AG09309 (cell line): ENCODE measurements at regions not wholly inside any gene's neighbourhood (a gene's known extent, or its start where the extent isn't known, plus 50 kb on each side); places are given as distances from the start of the nearest gene placed in this dataset.

Source experiments
- DNase-seq: peaks from one replicate; pipeline ENCODE4 v3.0.0-alpha.2; 2010; ENCODE audit warnings: low read depth
- H3K4me3 ChIP-seq: 2 replicates; pipeline ENCODE4 v1.5.1; 2011; ENCODE audit warnings: mild to moderate bottlenecking, low read depth, low read length, moderate library complexity; ENCODE audit not compliant: control insufficient read depth
- TF ChIP-seq, protein P1 (sequence below): IDR thresholded peaks from 2 replicates; pipeline ENCODE4 v1.5.1; 2011; ENCODE audit warnings: mild to moderate bottlenecking, low read depth, low read length, inconsistent platforms; ENCODE audit not compliant: insufficient read depth, control insufficient read depth; ENCODE audit errors: missing control alignments

DNA sequence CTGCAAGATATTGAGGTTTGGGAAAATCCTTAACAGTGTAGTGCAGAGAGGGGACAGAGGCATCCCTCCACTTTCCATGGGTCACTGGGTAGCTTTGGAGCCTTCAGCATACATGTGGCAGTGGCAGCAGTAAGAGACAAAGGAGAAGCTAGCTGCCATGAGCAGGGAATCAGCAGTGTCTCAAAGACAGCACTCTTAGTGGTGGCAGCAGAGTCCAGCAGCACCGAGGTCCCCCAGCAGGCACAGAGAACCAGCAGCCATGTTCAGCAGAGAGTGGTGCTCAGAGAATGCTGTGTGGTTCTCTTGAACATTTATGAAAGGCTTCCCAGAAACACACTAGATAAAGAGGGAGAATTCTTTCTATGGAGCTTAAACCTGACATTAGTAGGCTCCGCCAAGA is 308.5 kb downstream of the CENPC start:
- H3K4me3 ChIP-seq = no peak overlapping the region
- TF ChIP-seq, protein P1, sequence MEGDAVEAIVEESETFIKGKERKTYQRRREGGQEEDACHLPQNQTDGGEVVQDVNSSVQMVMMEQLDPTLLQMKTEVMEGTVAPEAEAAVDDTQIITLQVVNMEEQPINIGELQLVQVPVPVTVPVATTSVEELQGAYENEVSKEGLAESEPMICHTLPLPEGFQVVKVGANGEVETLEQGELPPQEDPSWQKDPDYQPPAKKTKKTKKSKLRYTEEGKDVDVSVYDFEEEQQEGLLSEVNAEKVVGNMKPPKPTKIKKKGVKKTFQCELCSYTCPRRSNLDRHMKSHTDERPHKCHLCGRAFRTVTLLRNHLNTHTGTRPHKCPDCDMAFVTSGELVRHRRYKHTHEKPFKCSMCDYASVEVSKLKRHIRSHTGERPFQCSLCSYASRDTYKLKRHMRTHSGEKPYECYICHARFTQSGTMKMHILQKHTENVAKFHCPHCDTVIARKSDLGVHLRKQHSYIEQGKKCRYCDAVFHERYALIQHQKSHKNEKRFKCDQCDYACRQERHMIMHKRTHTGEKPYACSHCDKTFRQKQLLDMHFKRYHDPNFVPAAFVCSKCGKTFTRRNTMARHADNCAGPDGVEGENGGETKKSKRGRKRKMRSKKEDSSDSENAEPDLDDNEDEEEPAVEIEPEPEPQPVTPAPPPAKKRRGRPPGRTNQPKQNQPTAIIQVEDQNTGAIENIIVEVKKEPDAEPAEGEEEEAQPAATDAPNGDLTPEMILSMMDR = no peak
- DNase-seq = no peak

DNA sequence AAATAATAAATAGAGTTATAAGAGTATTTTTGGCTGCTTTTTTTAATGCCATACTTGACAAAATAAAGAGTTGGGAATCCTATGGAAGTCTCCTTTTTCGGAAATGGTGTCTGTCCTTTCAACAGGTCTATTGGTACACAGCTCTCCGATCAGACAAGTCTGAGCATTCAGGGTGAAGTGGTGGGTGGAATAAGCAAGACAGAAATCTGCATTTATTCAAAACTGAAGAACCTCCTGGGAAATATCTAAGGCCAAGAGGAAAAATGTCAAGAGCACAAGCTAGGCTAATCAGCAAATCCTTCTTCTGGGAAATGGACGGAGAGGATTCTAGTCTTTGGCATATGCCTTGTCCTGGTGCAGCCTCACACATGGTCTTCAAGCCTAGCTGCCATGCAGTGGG is 309.0 kb downstream of the CENPC start:
- TF ChIP-seq, protein P1 = no peak
- no peak overlapping the region for H3K4me3 ChIP-seq
- no peak for DNase-seq

DNA sequence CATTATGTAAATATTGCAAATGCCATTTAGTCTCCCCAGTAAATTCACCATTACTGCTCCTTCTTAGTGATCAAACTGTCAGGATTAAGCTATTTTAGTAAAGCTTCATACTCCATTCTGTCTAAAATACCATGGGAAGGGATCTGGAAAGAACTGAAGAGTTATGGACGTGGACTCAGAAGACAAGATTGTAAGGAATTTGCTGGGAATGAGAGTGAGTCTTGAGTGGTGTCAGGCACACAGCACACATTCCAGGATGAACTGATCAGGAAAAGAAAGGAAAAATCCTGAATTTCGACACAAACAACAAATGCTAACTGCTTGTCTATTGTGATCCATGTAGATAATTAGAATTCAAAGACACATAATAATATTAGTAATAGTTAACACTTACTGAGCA is 311.0 kb downstream of the CENPC start:
- TF ChIP-seq, protein P1 = no peak
- no peak overlapping the region for H3K4me3 ChIP-seq
- DNase-seq = no peak

DNA sequence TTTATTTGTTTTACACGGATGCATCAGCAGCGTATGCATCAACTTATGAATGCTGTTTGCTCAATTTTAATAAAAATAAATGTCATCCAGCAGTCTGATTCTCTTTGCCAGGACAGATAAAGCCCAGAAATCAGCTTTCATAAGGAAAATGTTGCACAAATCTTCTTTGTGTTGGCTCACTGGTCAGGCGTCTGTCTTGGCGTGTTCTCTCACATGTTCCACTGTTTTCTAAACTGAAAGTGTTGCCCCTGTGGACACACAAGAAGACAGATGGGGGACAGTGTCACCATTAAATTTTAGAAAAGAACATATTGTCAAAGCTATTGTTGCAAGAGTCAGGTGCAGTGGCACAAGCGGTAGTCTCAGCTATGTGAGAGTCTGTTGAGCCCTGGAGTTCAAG is 316.2 kb downstream of the CENPC start:
- no peak overlapping the region for H3K4me3 ChIP-seq
- DNase-seq = no peak
- TF ChIP-seq, protein P1 = no peak

DNA sequence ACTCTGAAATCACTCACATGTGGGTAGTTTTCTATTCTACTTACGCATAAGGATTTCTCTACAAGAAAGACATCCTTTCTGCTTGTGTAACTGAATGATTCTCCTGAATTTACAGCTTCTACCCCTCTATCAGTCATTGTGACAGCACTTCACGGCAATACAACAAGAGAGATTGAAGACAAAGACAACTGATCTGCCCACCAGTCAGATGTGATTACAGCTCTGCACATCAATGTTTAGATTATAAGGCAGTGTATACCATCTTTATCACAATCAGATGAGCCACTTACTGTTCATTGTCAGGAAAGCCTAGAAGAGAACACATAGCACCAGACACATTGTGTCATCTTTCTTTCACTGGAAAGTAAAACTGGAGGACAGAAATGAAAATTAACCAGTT is 324.4 kb downstream of the CENPC start:
- TF ChIP-seq, protein P1 = no peak
- no peak for DNase-seq
- H3K4me3 ChIP-seq = no peak overlapping the region

DNA sequence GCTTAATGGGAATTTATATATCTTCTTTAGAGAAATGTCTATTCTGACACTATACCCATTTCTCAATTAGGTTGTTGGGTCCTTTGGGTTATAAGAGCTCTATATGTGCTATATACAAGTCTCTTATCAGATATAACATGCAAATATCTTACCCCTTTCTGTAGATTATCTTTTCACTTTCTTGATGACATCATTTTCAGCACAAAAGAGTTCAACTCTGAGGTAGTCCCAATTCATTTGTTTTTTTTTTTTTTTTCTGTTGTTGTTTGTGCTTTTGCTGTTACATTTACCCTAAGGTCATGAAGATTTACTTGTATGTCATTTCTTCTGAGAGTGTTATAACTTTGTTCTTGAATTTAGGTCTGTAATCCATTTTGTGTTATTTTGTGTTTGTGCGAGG is 326.4 kb downstream of the CENPC start:
- no peak for DNase-seq
- no peak overlapping the region for H3K4me3 ChIP-seq
- TF ChIP-seq, protein P1 = no peak

DNA sequence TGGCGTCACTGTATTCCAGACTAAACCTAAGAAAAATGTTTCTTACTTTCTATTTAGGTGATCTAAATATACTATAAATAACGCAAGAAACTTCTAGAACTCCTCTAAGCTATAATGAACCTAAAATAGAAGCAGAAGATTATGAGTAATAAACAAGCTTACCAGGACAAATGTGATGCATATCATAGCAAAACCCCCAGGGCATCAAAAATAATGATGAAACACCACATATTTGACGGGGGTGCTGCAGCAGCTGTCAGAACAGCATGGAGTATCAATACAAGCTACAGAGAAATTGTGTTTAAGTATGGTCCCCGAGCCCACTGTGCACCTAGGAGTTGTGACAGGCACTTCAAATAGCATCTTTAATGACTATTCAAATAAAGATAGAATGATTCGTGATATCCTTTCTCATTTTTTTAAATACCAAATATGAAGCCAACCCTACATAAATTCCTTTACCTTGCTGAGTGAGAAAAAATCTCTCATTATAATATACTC is 337.3 kb downstream of the CENPC start:
- TF ChIP-seq, protein P1 = no peak

More for the DNA sequence above, 337.3 kb downstream of the CENPC start:
- no peak overlapping the region for H3K4me3 ChIP-seq
- DNase-seq = no peak
